T-helper 2 cell treated with Interferon-gamma antibody and Interleukin-4, amounts not matched to agents 5 μg/mL and 100 μg/mL, for 36 hours (primary cell): ENCODE measurements at regions not wholly inside any gene's neighbourhood (a gene's known extent, or its start where the extent isn't known, plus 50 kb on each side); places are given as distances from the start of the nearest gene placed in this dataset.

ENCODE experiments used
- DNase-seq: peaks from one replicate; pipeline ENCODE4 v3.0.0; 2021; ENCODE audit warnings: low spot score
- H3K27ac Mint-ChIP-seq: one replicate; pipeline ENCODE4 v1.8.0; 2021; ENCODE audit warnings: mild to moderate bottlenecking, mixed read lengths
- H3K27me3 Mint-ChIP-seq: one replicate; pipeline ENCODE4 v1.8.0; 2021; ENCODE audit warnings: low read depth, mixed read lengths
- H3K36me3 Mint-ChIP-seq: one replicate; pipeline ENCODE4 v1.8.0; 2021; ENCODE audit warnings: low read depth, mixed read lengths
- H3K4me1 Mint-ChIP-seq: one replicate; pipeline ENCODE4 v1.8.0; 2021; ENCODE audit warnings: low read depth, mixed read lengths
- H3K4me3 Mint-ChIP-seq: one replicate; pipeline ENCODE4 v1.8.0; 2022; ENCODE audit warnings: mild to moderate bottlenecking, moderate library complexity, mixed read lengths
- H3K9me3 Mint-ChIP-seq: one replicate; pipeline ENCODE4 v1.8.0; 2021; ENCODE audit warnings: mixed read lengths

- no peak overlapping the region for H3K27ac Mint-ChIP-seq
- no peak for DNase-seq
- no peaks in the 10 kb centered on the region for H3K9me3 Mint-ChIP-seq
- no peaks in the 10 kb centered on the region for H3K4me1 Mint-ChIP-seq
- H3K27me3 Mint-ChIP-seq, result no peaks in the 10 kb centered on the region
- H3K36me3 Mint-ChIP-seq, result no peaks in the 10 kb centered on the region
- H3K4me3 Mint-ChIP-seq, result no peak overlapping the region
Measured at GRCh38 chr1:96931136-96931535, 209.6 kb downstream of the PTBP2 start.

GRCh38 chr1:96934282-96934681 lies 212.7 kb downstream of the PTBP2 start:
- Mint-ChIP-seq H3K9me3 (no peaks in the 10 kb centered on the region), H3K36me3 (no peaks in the 10 kb centered on the region), H3K27ac (no peak overlapping the region), H3K4me1 (no peaks in the 10 kb centered on the region), H3K27me3 (no peaks in the 10 kb centered on the region), H3K4me3 (no peak overlapping the region)
- no peak for DNase-seq

- no peak overlapping the region for H3K27ac Mint-ChIP-seq
- H3K9me3 Mint-ChIP-seq, result no peaks in the 10 kb centered on the region
- DNase-seq, result no peak
- H3K4me3 Mint-ChIP-seq, result no peak overlapping the region
- H3K27me3 Mint-ChIP-seq, result no peaks in the 10 kb centered on the region
- H3K36me3 Mint-ChIP-seq, result no peaks in the 10 kb centered on the region
- H3K4me1 Mint-ChIP-seq, result no peaks in the 10 kb centered on the region
Measured at GRCh38 chr1:96944432-96945092, 223.0 kb downstream of the PTBP2 start.

- Mint-ChIP-seq H3K27ac (no peak overlapping the region), H3K36me3 (no peaks in the 10 kb centered on the region), H3K27me3 (no peaks in the 10 kb centered on the region), H3K9me3 (no peaks in the 10 kb centered on the region), H3K4me1 (no peaks in the 10 kb centered on the region), H3K4me3 (no peak overlapping the region)
- no peak for DNase-seq
Measured at GRCh38 chr1:96945509-96946084, 224.0 kb downstream of the PTBP2 start.

- no peak overlapping the region for H3K27ac Mint-ChIP-seq
- H3K4me1 Mint-ChIP-seq, result no peaks in the 10 kb centered on the region
- H3K9me3 Mint-ChIP-seq, result no peaks in the 10 kb centered on the region
- no peak overlapping the region for H3K4me3 Mint-ChIP-seq
- H3K36me3 Mint-ChIP-seq, result no peaks in the 10 kb centered on the region
- no peaks in the 10 kb centered on the region for H3K27me3 Mint-ChIP-seq
- DNase-seq, result no peak
Measured at GRCh38 chr1:96955307-96956012, 233.9 kb downstream of the PTBP2 start.

GRCh38 chr1:96962216-96962615 lies 240.6 kb downstream of the PTBP2 start:
- Mint-ChIP-seq H3K9me3 (no peaks in the 10 kb centered on the region), H3K4me3 (no peak overlapping the region), H3K27me3 (no peaks in the 10 kb centered on the region), H3K36me3 (no peaks in the 10 kb centered on the region), H3K4me1 (no peaks in the 10 kb centered on the region), H3K27ac (no peak overlapping the region)
- DNase-seq, result no peak

GRCh38 chr1:96962751-96963211 lies 241.2 kb downstream of the PTBP2 start:
- H3K9me3 Mint-ChIP-seq, result no peaks in the 10 kb centered on the region
- no peak for DNase-seq
- H3K4me3 Mint-ChIP-seq, result no peak overlapping the region
- H3K27ac Mint-ChIP-seq, result no peak overlapping the region
- H3K4me1 Mint-ChIP-seq, result no peaks in the 10 kb centered on the region
- H3K27me3 Mint-ChIP-seq, result no peaks in the 10 kb centered on the region
- no peaks in the 10 kb centered on the region for H3K36me3 Mint-ChIP-seq

GRCh38 chr1:96964761-96965160 lies 243.2 kb downstream of the PTBP2 start:
- H3K36me3 Mint-ChIP-seq, result no peaks in the 10 kb centered on the region
- no peak for DNase-seq
- no peaks in the 10 kb centered on the region for H3K9me3 Mint-ChIP-seq
- no peak overlapping the region for H3K27ac Mint-ChIP-seq
- no peaks in the 10 kb centered on the region for H3K27me3 Mint-ChIP-seq
- no peaks in the 10 kb centered on the region for H3K4me1 Mint-ChIP-seq
- H3K4me3 Mint-ChIP-seq, result no peak overlapping the region

GRCh38 chr1:96966536-96967138 lies 245.1 kb downstream of the PTBP2 start:
- H3K4me3 Mint-ChIP-seq, result no peak overlapping the region
- no peak overlapping the region for H3K27ac Mint-ChIP-seq
- H3K9me3 Mint-ChIP-seq, result no peaks in the 10 kb centered on the region
- peak; percentile 50 for DNase-seq
- peaks cover 4% of the 10 kb centered on the region for H3K27me3 Mint-ChIP-seq
- no peaks in the 10 kb centered on the region for H3K36me3 Mint-ChIP-seq
- no peaks in the 10 kb centered on the region for H3K4me1 Mint-ChIP-seq

- no peaks in the 10 kb centered on the region for H3K4me1 Mint-ChIP-seq
- peaks cover 4% of the 10 kb centered on the region for H3K27me3 Mint-ChIP-seq
- no peak for DNase-seq
- H3K4me3 Mint-ChIP-seq, result no peak overlapping the region
- H3K9me3 Mint-ChIP-seq, result no peaks in the 10 kb centered on the region
- no peak overlapping the region for H3K27ac Mint-ChIP-seq
- H3K36me3 Mint-ChIP-seq, result no peaks in the 10 kb centered on the region
Measured at GRCh38 chr1:96967311-96967710, 245.7 kb downstream of the PTBP2 start.

GRCh38 chr1:96968541-96968940 lies 247.0 kb downstream of the PTBP2 start:
- Mint-ChIP-seq H3K9me3 (no peaks in the 10 kb centered on the region), H3K4me3 (no peak overlapping the region), H3K36me3 (no peaks in the 10 kb centered on the region), H3K27ac (no peak overlapping the region), H3K4me1 (no peaks in the 10 kb centered on the region), H3K27me3 (peaks cover 4% of the 10 kb centered on the region)
- no peak for DNase-seq

GRCh38 chr1:96968983-96969382 lies 247.4 kb downstream of the PTBP2 start:
- Mint-ChIP-seq H3K27ac (no peak overlapping the region), H3K4me1 (no peaks in the 10 kb centered on the region)
- no peak for DNase-seq

GRCh38 chr1:96969656-96970163 lies 248.1 kb downstream of the PTBP2 start:
- Mint-ChIP-seq H3K36me3 (no peaks in the 10 kb centered on the region), H3K27ac (no peak overlapping the region)

More at GRCh38 chr1:96968983-96969382, 247.4 kb downstream of the PTBP2 start:
- Mint-ChIP-seq H3K4me3 (no peak overlapping the region), H3K36me3 (no peaks in the 10 kb centered on the region), H3K27me3 (peaks cover 4% of the 10 kb centered on the region), H3K9me3 (no peaks in the 10 kb centered on the region)

GRCh38 chr1:96971439-96971838 lies 249.9 kb downstream of the PTBP2 start:
- no peak for DNase-seq
- Mint-ChIP-seq H3K27ac (no peak overlapping the region), H3K9me3 (no peaks in the 10 kb centered on the region), H3K27me3 (peaks cover 5% of the 10 kb centered on the region), H3K36me3 (no peaks in the 10 kb centered on the region), H3K4me3 (no peak overlapping the region), H3K4me1 (no peaks in the 10 kb centered on the region)

More at GRCh38 chr1:96969656-96970163, 248.1 kb downstream of the PTBP2 start:
- DNase-seq, result no peak
- H3K27me3 Mint-ChIP-seq, result peaks cover 4% of the 10 kb centered on the region
- no peaks in the 10 kb centered on the region for H3K9me3 Mint-ChIP-seq
- no peaks in the 10 kb centered on the region for H3K4me1 Mint-ChIP-seq
- no peak overlapping the region for H3K4me3 Mint-ChIP-seq
